Stimulated activated CD8-positive, alpha-beta memory T cell treated with anti-CD3 and anti-CD28 coated beads, Interleukin-2, amount 100 ng/mL, for 48 hours (primary cell): ENCODE measurements at regions not wholly inside any gene's neighbourhood (a gene's known extent, or its start where the extent isn't known, plus 50 kb on each side); places are given as distances from the start of the nearest gene placed in this dataset.

Experiments used
- DNase-seq, 2 donors: peaks; one replicate each; pipeline ENCODE4 v3.0.0-alpha.2; 2020; ENCODE audit warnings: low read depth in 2 of 2

DNA sequence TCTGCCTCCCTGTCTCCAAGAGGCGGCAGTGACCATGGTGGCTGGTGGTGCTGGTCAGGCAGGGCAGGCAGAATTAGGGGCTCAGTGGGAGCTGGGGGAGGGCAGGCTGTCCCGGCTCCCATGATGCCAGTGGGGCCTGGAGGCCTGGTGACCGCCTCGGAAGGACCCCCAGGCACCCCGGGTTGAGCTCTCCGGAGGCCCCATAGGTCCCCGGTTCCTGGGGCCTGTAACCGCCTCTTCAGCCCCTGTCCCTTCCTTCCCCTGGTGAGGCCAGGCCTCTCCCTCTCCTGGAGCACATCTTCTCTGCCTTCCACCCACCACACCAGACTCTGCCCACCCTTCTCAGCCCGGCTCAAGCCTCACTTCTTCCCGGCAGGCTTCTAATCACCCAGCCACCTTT lies 117.7 kb upstream of the GSC start:
- no peak for DNase-seq

DNA sequence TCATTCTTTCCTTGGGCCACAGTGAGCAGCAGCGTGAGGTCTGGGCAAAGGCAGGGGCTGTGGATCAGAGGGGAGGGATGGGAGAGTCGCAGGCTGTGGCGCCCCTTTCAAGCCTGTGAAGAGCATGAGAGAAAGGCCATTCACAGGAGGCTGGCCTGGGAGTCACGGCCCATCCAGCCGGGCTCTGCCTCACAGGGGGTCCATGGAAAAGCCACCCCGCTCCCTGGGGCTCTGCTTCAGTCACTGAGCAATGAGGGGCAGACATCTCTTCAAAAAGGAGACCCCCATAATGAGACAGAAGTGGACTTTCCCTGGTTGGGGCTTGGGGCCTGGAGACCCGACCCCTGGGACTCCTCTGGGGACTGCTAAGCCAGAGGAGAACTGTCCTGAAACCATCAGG lies 117.0 kb upstream of the GSC start:
- DNase-seq = no peak

DNA sequence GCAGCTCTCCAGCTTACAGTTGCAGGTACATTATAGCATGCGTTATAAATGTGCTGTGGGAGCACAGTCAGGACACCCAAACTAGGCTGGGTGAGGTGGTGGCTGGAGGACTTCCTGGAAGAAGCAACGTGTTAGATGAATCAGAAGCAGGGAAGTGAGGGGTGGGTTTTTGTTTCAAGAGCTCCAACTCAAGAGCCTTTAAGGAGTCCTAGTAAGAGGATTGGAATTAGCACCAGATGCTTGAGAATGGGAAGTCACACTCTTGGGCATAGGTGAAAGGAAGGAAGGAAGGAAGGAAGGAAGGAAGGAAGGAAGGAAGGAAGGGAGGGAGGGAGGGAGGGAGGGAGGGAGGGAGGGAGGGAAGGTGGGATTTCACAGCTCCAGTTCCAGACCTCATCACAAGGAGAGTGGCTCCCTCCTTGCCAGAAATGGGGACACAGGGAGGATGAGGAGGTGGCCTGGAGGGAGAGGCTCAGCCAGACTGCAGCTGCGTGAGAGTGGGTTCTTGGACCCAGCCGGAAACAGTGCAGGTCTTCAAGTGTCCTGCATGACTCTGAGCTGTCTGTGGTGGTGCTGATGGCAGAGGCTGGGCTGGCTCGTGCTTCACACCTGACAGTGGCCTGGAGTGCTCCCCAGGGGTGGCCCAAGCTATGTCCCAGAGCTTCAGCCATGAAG lies 115.7 kb upstream of the GSC start:
- DNase-seq = no peak

DNA sequence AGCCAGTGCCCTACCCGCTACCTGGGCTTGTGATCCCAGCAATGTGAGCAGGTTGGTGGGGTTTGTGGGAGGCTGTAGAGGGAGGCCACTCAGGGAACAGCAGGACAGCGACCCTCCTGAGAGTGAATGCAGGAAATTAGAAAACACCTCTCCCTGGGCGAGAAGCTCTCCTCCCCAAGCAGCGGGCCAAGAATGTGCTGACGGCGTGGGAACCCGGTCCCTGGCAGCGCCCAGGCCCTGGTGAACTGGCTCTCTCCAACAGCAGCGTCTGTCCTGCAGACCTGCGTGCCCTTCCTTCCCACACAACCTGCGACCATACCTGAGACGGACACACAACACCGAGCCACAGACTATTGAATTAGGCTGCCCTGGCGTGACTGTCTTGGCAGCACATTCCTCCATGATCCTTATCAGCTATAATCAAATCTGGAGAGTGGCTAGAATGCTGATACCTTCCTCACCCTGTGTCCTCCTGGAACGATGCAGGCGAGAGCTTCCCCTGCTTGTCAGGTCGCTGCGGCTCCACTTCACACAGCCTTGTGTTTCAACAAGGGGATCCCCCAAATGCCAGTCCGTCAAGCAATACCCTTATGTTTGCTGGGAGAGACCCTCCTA lies 114.8 kb upstream of the GSC start:
- no peak for DNase-seq

DNA sequence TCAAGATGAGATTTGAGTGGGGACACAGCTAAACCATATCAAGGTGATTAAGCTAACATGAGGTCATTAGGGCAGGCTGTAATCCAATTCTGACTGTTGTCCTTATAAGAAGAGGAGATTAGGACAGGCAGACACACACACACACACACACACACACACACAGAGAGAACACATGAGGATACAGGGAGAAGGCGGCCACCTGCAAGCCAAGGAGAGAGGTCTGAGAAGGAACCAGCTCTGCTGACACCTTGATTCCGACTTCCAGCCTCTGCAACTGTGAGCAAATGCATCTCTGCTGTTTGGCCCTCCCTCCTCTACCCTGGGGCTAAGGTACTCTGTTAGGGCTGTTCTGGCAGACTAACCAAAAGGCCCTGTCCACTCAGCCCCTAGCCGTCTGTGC lies 112.5 kb upstream of the GSC start:
- DNase-seq = no peak

DNA sequence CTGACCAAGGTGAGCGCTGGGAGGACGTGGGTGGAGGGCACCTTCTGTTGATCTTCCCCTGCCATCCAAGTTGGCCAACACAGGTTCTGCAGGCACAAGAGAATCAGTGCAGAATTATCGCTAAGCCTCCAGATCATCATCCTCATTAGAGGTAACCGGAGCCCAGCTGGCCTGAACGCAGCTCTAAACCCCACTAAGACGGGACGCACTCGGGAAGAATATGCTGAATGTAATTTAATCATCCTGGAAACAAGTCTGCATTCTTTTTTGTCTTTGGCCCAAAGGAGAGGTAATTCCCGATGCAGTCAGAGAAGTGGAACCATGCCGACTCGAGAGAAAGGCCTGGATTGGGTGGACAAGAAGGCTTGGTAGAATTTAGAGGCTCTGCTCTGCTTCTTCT lies 111.0 kb upstream of the GSC start:
- no peak for DNase-seq

DNA sequence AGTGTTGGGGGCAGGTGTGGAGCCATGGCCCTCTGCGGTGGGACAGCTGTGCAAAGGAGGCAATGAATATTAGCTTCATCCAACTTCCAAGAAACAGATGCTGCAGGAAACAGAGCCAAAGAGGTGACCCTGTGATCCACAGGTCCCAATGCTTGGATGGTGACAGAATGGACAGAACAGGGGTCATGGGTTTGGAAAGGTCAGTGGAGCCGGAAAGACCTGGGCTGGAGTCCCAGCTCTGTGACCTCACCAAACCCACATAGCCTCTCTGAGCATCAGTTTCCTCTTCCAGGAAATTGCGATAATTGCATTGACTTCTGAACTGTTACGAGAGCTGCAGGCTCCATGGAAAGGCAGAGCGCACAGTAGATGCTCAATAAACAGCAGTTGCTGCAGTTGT lies 110.2 kb upstream of the GSC start:
- no peak for DNase-seq

DNA sequence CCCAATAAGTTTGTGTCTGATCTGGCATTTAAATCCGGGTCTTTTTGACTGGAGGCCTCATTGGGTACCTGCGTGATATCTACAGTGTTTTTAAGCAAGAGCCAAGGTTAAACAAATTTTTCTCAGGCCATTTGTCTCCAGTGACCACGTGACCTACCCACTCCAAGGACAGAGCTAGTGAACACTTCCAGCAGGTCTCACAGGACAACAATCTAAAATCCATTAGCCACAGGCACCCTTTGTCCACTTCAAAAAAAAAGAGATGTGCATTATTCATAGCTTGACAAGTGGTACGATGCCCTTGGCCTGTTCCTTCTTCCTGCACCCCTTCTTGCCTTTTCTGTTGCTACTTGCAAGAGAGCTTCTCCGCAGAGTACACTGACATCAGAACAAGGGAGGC lies 109.6 kb upstream of the GSC start:
- no peak for DNase-seq

DNA sequence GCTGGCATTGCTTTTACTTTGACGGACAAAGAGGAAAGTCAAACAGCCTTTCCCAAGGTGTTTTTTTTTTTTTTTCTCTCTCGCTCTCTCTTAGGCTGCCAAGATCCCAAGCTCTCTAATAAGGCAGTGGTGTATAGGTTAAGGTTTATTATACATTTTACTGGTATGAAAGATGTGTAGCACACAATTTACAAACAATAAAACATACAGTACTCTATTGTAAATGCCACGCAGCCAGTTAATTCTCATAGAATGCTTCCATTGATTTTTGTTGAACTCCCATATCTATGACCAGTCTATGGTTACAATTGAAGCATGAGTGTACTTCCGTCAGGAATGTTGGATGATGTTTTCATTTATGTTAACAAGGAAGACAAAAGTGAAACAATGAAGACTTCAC lies 106.4 kb upstream of the GSC start:
- DNase-seq = no peak

DNA sequence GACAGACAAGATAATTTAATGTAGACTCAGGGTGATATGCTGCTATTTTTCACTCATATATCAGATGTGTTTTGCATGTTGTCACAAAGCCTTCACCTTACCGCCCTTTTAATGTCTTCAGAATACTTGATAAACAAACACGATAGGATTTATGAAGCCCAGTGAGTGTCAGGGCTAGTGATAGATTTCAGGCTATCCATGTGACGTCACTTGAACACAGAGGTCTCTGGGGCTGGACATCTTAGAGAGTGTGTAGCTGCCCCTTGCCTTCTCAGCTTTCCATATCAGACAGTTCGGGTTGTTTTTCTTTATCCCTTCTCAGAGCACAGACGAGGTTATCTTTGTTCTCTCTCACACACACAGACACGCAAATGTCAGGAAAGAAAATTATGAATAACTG lies 105.3 kb upstream of the GSC start:
- DNase-seq = no peak

DNA sequence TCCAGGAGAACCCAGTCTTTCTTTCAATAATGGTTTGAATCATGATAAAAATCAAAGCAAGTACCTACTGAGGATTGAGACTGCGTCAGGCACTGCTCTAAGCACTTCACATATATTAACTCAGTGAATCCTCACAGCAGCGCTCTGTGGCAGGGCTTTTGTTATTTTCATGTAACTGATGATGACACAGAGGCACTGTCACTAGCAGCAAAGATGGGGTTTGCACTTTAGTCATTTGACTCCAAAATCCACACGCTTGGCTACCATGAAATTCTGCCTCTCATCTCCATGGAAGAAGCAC lies 98.8 kb upstream of the GSC start:
- DNase-seq = no peak

DNA sequence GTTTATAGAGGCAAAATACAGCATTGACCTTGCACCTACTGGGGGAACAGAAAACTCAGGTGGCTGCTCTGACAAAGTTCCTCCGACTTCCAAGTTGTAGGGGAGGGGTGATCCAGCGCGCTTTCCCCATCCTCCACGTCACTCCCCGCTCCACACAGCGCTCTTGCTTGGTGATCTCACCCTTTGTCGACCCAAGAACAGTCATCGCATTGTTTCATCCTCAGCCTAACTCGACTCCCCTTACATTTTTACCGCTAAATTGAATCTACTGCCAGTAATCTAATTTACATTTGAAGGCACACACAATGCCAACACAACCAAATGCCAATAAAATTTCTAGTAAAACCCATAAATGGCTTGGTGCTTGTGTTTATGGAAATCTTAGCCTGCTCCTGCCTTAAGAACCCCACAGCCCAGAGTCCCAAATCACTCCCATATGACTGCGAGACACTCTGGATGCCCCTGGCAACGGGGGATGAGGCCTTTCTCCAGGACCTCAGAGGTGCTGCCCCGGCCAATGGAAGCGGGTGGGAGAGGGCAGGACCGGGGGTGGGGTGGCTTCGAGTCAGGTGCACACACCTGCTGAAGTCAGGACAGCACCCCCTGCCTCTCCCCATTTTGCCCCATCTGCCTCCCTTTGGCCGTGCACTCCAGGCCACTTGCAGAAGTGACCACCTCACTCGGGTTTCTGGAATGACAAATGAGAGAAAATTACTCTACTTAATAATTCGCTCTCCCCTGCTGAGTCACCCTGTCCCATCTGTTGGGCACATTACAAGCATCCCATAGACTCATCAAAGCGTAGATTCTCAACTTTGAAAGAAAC lies 98.2 kb upstream of the GSC start:
- DNase-seq = no peak

DNA sequence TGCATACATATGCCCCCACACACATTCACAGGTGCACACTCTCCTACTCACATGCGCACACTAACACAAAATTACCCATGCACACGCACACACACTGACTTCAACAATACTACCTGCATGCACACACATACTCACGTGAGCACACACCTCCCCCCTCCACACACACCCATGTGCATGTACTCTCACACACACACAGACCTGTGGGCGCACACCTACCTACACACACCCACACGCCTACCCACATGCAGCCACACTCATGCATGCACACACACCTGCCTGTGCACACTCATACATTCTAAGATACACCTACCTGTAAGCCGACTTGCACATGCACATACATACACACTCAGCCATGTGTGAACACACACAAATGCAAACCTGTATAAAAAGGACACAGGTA lies 97.3 kb upstream of the GSC start:
- DNase-seq = no peak

DNA sequence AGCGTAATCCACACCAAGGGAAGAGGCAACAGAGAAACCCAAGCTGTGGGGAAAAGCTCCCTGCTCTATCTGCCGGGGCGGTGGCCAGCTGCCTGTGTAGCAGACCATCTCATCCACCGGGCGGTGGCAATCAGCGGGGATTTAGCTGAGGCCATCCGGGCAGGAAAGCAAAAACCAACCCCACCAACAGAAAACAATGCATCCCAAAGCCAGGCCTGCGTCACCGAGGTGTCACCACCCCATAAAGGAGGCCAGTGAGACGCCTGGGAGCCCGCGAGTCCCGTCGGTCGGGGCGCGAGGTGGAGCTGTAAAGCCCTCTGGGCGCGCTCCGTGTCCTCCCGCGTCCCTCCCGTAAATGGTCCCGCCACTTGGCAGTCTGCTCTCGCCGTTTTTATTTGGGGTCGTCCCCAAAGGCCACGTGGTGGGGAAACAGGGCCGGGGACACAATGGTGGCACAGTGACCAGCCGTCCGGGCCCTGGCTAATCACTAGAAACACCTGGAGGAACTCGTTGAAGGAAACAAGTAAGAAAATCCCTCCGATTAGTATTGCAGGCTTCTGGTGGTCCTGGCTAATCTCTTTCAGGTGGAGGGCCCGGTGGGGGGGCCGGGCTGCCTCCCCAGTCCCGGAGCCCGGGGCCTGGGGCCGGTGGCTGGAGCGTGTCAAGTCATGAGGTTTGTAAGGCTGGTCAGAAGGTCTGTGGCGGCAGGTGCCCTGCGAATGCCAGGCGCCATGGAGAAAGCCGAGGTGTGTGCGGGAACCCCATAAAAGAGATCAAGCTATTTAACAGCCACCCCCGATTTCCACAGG lies 94.7 kb upstream of the GSC start:
- no peak for DNase-seq

DNA sequence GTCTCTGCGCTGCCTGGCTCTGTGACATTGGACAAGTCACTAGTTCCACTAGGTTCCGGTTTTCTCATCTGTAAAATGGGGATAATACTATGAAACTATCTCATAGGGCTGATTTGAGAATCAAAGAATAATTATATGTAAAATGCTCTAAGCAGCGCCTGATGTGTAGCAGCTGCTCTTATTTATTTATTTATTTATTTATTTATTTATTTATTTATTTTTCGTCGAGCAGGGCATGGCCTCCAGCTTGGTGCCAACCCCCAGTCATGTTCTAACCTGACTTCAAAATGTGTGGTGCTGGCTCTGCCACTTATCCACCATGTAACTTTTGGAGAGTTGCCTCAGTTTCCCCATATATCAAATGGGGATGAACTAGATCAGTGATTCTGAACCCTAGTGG lies 93.5 kb upstream of the GSC start:
- DNase-seq = no peak

DNA sequence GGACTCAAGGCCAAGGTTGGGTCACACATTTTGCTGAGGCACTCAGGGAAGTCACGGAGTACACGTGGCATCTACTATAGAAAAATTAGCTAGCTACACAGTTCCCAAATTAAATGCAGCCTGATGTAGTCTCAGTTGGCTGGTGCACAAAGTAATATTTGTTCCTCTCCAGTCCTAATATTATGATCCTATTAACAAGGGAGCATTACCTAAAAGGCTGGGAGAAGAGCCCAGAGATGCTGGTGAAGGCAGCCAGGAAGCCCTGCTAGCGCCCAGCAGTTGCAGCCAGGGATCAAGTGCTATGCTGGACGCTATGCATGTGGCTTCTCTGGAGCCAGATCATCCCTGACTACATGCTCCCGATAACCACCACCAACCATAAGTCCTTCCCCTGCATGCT lies 88.0 kb upstream of the GSC start:
- DNase-seq = no peak

DNA sequence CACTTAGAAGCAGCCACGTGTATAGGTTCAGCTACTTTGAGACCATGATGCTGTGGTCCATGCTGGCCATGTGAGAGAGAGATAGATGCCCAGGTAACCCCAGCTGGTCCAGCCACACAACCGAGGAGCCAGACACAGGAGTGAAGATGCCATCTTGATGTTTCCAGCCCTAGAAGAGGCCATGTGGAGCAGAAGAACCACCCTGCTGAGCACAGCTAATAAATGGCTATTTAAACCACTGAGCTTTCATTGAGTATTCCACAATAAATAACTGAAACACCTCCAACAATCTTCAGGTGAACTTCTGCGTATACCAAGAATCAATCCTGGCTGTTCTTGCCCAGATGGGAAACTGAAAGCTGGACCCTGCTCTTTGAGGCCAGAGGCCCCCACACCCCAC lies 84.0 kb upstream of the GSC start:
- DNase-seq = no peak

DNA sequence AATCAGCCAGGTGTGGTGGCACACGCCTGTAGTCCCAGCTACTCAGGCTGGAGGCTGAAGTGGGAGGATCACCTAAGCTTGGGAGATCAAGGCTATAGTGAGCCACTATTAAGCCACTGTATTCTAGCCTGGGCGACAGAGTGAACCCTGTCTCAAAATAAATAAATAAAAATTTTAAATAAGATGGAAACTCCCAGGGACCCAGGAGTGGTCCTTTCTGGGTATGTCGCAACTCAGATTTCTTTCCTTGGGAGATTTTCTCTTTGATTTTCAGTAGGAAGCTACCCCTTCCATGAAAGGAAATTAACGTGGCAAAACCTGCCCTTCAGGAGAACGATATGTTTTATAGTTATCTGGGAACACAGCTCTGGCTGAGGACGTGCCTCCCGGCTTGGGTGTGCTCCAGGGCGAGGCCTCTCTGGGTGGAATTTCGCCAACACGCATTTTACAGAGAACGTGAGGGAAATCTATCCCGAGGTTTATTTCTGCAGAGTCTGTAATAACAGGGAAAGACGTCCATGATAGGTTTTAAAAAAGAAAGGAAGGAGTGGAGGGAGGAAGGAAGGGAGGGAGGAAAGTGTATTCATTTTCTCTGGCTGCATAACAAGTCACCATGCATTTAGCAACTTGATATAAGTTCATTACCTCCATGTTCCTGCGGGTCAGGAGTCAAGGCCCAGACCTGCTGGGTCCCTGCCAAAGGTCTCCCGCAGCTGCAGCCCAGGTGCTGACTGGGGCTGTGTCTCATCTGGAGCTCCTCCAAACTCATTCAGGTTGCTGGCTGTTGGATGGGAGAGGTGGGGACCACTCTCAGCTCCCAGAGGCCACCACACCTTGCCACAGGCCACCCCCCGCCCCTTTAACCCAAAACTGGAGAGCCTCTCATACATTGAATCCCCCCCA lies 80.6 kb upstream of the GSC start:
- DNase-seq = no peak

DNA sequence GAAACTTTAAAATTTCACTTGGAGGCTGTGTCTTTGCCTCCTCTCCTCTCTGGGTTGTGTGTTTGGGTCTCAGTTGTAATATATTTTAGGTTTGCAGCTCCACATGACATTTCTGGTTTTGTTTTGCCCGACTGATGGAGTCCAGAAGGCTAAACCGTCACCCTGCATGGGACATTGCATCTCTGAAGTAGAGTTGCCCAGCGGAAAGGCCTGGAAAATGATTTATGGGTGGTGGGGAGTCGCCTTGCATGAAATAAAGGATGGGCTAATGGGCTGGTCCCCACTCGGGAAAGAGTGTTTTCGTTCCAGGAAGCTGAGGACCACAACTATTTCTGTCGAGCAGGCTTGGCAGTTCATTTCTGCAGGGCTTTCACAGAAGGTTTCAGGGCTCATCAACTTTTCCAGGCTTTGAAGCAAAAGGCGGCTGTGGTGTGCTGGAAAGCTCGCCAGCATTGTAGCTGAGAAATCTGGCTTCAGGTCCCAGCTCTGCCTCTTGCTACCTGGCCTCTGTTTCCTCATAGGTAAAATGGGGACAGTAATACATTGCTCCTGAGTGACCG lies 74.8 kb upstream of the GSC start:
- no peak for DNase-seq

DNA sequence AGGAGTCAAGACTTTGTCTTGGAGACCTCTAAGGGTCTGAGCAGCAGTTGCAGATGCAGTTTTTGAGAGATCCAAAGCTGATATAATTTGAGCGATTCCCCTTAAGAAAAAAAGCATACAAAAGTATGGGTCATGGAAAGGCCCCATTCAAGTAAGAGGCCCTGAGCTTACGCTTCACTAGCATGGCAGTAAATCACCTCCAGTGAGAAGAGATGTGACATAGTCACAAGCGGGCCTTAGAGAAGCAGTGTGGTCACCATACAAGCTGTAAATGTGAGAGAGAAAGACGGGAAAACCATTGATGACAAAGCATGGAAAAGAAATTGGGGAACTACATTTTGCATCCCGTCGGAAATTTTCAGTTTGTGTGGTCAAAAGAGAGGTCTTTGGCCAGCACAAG lies 70.6 kb upstream of the GSC start:
- no peak for DNase-seq

DNA sequence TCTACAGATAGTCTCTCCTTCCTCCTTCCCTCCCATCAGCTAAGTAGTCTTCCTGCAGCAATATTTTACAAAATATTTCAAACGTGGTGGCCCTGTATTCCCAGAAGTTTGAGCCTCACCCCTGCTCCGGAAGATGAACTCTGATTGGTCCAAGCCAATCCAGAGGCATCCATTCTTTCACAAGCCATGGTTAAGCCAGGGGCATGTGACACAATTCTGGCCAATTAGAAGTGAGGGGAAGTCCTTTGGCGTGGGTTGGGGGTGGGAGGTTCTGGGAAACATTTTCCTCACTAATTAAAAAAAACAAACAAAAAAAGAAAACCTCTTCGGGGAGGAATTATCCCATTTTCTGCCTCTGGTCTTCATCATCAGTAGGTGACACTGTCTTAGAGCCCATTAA lies 69.4 kb upstream of the GSC start:
- DNase-seq = no peak
